ENCODE measurements at regions not wholly inside any gene's neighbourhood (a gene's known extent, or its start where the extent isn't known, plus 50 kb on each side); places are given as distances from the start of the nearest gene placed in this dataset.

DNA sequence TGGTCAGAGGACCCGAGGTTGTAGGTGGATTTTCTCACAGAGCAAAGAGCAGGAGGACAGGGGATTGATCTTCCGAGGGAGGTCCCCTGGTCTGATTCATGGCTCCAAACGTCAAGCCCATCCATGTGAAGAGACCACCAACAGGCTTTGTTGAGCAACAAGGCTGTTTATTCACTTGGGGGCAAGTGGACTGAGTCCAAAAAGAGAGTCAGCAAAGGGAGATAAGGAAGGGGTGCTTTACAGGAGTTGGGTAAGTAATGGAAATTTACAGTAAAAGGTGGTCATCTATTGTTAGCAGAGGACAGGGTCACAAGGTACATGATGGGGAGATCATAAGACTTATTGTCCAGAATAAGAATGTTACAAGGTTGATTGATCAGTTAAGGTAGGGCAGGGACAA lies 2285.8 kb downstream of the TP53TG3F start:
- no peak overlapping the region for H3K4me3 ChIP-seq (ENCODE audit: low read depth in 1 of 2, low read length in 2 of 2)
- H3K27ac ChIP-seq (ENCODE audit: low read depth in 2 of 2, low read length in 1 of 2) = no peak overlapping the region
- H3K9me3 ChIP-seq (ENCODE audit: control insufficient read depth in 2 of 2, insufficient read depth in 1 of 2, low read depth in 1 of 2, low read length in 1 of 2) = peaks cover 18 to 22% of the 10 kb centered on the region in 2 donors
- no peaks in the 10 kb centered on the region for H3K4me1 ChIP-seq (ENCODE audit: control insufficient read depth in 2 of 2, insufficient read depth in 2 of 2, low read length in 1 of 2)
- WGBS, 2 donors = 47 to 52% methylated on average over 3 of the region's 3 CpGs
- no peaks in the 10 kb centered on the region for H3K36me3 ChIP-seq (ENCODE audit: control insufficient read depth in 2 of 2, insufficient read depth in 2 of 2, low read length in 1 of 2)
- H3K27me3 ChIP-seq (ENCODE audit: control insufficient read depth in 1 of 2, insufficient read depth in 2 of 2, low read length in 2 of 2) = no peaks in the 10 kb centered on the region

DNA sequence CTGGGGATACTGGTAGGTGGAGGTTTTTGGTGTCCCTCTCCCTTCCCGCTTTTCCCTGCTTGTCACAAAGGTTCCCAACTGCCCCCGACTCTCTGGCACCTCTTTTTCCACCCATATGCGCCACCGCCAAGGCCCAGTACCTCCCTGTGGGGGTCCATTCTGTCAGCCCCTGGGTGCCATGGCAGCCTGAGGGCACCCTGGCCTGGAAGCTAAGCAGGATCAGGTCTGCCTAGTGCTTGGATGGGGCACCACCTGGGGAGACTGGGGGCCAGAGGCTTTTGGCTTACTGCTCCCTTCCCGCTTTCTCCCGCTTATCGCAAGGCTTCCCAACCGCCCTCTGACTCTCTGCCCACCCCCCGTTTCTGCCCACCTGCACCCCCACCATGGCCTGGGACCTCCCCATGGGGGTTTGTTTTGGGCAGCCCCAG lies 2286.4 kb downstream of the TP53TG3F start:
- no peak overlapping the region for H3K4me3 ChIP-seq (ENCODE audit: low read depth in 1 of 2, low read length in 2 of 2)
- no peaks in the 10 kb centered on the region for H3K4me1 ChIP-seq (ENCODE audit: control insufficient read depth in 2 of 2, insufficient read depth in 2 of 2, low read length in 1 of 2)
- H3K36me3 ChIP-seq (ENCODE audit: control insufficient read depth in 2 of 2, insufficient read depth in 2 of 2, low read length in 1 of 2) = no peaks in the 10 kb centered on the region
- H3K9me3 ChIP-seq (ENCODE audit: control insufficient read depth in 2 of 2, insufficient read depth in 1 of 2, low read depth in 1 of 2, low read length in 1 of 2) = peaks cover 24 to 28% of the 10 kb centered on the region in 2 donors
- no peak overlapping the region for H3K27ac ChIP-seq (ENCODE audit: low read depth in 2 of 2, low read length in 1 of 2)
- no peaks in the 10 kb centered on the region for H3K27me3 ChIP-seq (ENCODE audit: control insufficient read depth in 1 of 2, insufficient read depth in 2 of 2, low read length in 2 of 2)
- 85 to 94% methylated on average over 9 of the region's 9 CpGs for WGBS, 2 donors

DNA sequence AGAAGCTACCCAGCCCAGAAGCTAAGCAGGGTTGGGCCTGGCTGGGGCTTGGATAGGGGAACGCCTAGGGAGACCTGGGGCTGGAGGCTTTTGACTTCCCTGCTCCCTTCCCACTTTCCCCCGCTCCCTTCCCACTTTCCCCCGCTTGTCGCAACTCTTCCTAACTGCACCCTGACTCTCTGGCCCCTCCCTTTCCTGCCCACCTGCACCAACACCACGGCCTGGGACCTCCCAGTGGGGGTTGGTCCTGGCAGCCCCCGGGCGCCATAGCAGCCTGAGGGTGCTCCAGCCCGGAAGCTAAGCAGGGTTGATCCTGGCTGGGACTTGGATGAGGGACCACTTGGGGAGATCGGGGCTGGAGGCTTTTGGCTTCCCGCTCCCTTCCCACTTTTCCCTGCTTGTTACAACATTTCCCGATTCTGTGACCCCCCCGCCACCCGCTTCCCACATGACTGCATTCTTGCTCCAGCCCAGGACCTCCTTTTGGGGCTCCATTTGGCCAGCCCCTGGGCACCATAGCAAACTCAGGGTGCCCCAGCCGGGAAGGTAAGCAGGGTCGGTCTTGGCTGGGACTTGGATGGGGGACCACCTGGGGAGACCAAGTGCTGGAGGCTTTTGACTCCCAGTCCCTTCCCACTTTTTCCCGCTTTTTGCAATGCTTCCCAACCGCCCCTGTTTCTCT lies 2287.0 kb downstream of the TP53TG3F start:
- Histone ChIP-seq H3K4me3 (ENCODE audit: low read depth in 1 of 2, low read length in 2 of 2) (no peak overlapping the region), H3K27ac (ENCODE audit: low read depth in 2 of 2, low read length in 1 of 2) (no peak overlapping the region), H3K4me1 (ENCODE audit: control insufficient read depth in 2 of 2, insufficient read depth in 2 of 2, low read length in 1 of 2) (no peaks in the 10 kb centered on the region), H3K9me3 (ENCODE audit: control insufficient read depth in 2 of 2, insufficient read depth in 1 of 2, low read depth in 1 of 2, low read length in 1 of 2) (peaks cover 28 to 30% of the 10 kb centered on the region in 2 donors), H3K36me3 (ENCODE audit: control insufficient read depth in 2 of 2, insufficient read depth in 2 of 2, low read length in 1 of 2) (no peaks in the 10 kb centered on the region), H3K27me3 (ENCODE audit: control insufficient read depth in 1 of 2, insufficient read depth in 2 of 2, low read length in 2 of 2) (no peaks in the 10 kb centered on the region)
- 90 to 93% methylated on average over 17 of the region's 17 CpGs for WGBS, 2 donors

DNA sequence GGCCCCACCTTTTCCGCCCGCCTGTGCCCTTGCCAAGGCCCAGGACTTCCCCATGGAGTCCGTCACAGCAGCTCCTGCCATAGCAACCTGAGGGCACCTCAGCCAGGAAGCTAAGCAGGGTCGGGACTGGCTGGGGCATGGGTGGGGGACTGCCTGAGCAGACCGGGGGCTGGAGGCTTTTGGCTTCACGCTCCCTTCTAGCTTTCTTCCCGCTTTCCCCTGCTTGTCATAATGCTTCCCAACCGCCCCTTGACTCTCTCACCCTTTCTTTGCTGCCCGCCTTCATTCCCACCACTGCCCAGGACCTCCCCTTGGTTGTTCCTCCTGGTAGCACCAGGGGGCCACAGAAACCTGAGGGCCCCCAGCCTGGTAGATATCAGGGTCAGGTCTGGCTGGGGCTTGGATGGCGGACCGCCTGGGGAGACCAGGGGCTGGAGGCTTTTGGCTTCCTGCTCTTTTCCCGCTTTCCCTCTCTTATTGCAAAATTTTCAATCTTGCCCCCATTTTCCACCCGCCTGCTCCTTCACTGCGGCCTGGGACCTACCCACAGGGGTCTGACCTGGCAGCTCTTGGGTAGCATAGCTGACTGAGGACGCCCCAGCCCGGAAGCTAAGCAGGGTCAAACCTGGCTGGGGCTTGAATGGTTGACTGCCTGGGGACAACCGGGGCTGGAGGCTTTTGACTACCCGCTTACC lies 2287.7 kb downstream of the TP53TG3F start:
- 90 to 91% methylated on average over 18 of the region's 18 CpGs for WGBS, 2 donors
- H3K4me3 ChIP-seq (ENCODE audit: low read depth in 1 of 2, low read length in 2 of 2) = no peak overlapping the region
- no peak overlapping the region for H3K27ac ChIP-seq (ENCODE audit: low read depth in 2 of 2, low read length in 1 of 2)
- no peaks in the 10 kb centered on the region for H3K36me3 ChIP-seq (ENCODE audit: control insufficient read depth in 2 of 2, insufficient read depth in 2 of 2, low read length in 1 of 2)
- H3K9me3 ChIP-seq (ENCODE audit: control insufficient read depth in 2 of 2, insufficient read depth in 1 of 2, low read depth in 1 of 2, low read length in 1 of 2) = peaks cover 31 to 34% of the 10 kb centered on the region in 2 donors
- no peaks in the 10 kb centered on the region for H3K4me1 ChIP-seq (ENCODE audit: control insufficient read depth in 2 of 2, insufficient read depth in 2 of 2, low read length in 1 of 2)
- H3K27me3 ChIP-seq (ENCODE audit: control insufficient read depth in 1 of 2, insufficient read depth in 2 of 2, low read length in 2 of 2) = no peaks in the 10 kb centered on the region

DNA sequence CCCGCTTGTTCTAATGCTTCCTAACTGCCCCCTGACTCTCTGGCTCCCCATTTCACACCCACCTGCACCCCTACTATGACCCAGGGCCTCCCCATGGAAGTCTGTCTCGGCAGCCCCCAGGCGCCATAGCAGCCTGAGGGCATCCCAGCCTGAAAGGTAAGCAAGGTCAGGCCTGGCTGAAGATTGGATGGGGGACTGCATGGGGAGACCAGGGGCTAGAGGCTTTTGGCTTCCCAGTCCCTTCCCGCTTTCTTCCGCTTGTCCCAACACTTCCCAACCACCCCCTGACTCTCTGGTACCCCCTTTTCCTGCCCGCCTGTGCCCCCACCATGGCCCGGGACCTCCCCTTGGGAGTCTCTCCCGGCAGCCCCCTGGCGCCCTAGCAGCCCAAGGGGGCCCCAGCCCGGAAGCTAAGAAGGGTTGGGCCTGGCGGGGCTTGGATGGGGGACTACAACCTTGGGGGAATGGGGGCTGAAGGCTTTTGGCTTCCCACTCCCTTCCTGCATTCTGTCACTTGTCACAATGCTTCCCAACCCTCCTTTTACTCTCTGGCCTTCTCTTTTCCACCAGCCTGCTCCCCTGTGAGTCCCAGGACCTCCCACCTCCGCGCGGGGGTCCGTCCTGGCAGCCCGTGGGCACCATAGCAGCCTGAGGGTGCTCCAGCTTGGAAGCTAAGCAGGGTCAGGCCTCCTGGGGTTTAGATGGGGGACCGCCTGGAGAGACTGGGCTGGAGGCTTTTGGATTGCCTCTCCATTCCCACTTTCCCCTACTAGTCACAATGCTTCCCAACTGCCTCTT lies 2288.4 kb downstream of the TP53TG3F start:
- Histone ChIP-seq H3K4me3 (ENCODE audit: low read depth in 1 of 2, low read length in 2 of 2) (no peak overlapping the region), H3K4me1 (ENCODE audit: control insufficient read depth in 2 of 2, insufficient read depth in 2 of 2, low read length in 1 of 2) (no peaks in the 10 kb centered on the region), H3K36me3 (ENCODE audit: control insufficient read depth in 2 of 2, insufficient read depth in 2 of 2, low read length in 1 of 2) (no peaks in the 10 kb centered on the region), H3K27me3 (ENCODE audit: control insufficient read depth in 1 of 2, insufficient read depth in 2 of 2, low read length in 2 of 2) (no peaks in the 10 kb centered on the region), H3K9me3 (ENCODE audit: control insufficient read depth in 2 of 2, insufficient read depth in 1 of 2, low read depth in 1 of 2, low read length in 1 of 2) (peaks cover 32 to 39% of the 10 kb centered on the region in 2 donors), H3K27ac (ENCODE audit: low read depth in 2 of 2, low read length in 1 of 2) (no peak overlapping the region)
- WGBS, 2 donors = 86 to 87% methylated on average over 17 of the region's 17 CpGs

DNA sequence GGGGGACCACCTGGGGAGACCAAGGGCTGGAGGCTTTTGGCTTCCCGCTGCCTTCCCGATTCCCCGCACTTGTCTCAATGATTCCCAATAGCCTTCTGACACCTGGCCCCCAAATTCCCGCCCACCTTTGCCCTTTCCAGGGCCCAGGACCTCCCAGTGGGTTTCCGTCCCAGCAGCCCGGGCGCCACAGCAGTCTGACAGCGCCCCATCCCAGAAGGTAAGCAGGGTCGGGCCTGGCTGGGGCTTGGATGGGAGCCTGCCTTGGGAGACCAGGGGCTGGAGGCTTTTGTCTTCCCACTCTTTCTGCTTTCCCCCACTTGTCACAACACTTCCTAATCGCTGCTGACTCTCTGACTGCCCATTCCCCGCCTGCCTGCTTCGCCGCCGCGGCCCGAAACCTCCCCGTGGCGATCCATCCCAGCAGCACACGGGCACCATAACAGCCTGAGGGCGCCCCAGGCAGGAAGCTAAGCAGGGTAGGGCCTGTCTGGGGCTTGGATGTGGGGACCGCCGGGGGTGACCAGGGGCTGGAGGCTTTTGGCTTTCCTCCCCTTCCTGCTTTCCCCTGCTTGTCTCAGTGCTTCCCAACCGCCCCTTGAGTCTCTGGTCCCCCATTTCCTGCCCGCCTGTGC lies 2289.3 kb downstream of the TP53TG3F start:
- 89 to 90% methylated on average over 23 to 24 of the region's 24 CpGs for WGBS, 2 donors
- Histone ChIP-seq H3K9me3 (ENCODE audit: control insufficient read depth in 2 of 2, insufficient read depth in 1 of 2, low read depth in 1 of 2, low read length in 1 of 2) (peaks cover 35 to 48% of the 10 kb centered on the region in 2 donors), H3K27me3 (ENCODE audit: control insufficient read depth in 1 of 2, insufficient read depth in 2 of 2, low read length in 2 of 2) (no peaks in the 10 kb centered on the region), H3K4me1 (ENCODE audit: control insufficient read depth in 2 of 2, insufficient read depth in 2 of 2, low read length in 1 of 2) (no peaks in the 10 kb centered on the region), H3K4me3 (ENCODE audit: low read depth in 1 of 2, low read length in 2 of 2) (no peak overlapping the region), H3K27ac (ENCODE audit: low read depth in 2 of 2, low read length in 1 of 2) (no peak overlapping the region), H3K36me3 (ENCODE audit: control insufficient read depth in 2 of 2, insufficient read depth in 2 of 2, low read length in 1 of 2) (no peaks in the 10 kb centered on the region)

DNA sequence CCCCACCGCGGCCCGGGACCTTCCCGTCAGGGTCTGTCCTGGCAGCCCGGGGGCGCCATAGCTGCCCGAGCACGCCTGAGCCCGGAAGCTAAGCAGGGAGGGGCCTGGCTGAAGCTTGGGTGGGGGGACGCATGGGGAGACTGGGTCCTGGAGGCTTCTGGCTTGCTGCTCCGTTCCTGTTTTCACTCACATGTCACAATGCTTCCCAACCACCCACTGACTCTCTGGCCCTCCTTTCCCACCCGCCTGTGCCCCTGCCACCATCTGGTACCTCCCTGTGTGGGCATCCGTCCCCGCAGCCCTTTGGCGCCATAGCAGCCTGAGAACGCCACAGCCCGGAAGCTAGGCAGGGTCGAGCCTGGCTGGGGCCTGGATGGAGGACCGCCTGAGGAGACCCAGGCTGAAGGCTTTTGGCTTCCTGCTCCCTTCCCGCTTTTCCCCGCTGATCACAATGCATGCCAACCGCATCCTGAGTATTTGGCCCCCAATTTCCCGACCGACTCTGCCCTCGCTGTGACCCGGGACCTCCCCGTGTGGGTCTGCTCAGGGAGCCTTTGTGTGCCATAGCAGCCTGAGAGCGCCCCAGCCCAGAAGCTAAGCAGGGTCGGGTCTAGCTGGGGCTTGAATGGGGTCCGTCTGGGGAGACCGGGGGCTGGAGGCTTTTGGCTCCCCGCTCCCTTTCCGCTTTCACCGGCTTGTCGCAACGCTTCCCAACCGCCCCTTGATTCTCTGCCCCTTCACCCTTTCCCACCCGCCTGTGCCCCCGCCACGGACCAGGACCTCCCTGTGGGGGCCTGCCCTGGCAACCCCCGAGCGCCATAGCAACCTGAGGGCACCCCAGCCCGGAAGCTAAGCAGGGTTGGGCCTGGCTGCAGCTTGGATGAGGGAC lies 2290.1 kb downstream of the TP53TG3F start:
- WGBS, 2 donors = 90% methylated on average over 41 to 43 of the region's 43 CpGs
- H3K27me3 ChIP-seq (ENCODE audit: control insufficient read depth in 1 of 2, insufficient read depth in 2 of 2, low read length in 2 of 2) = no peaks in the 10 kb centered on the region
- no peak overlapping the region for H3K27ac ChIP-seq (ENCODE audit: low read depth in 2 of 2, low read length in 1 of 2)
- H3K9me3 ChIP-seq (ENCODE audit: control insufficient read depth in 2 of 2, insufficient read depth in 1 of 2, low read depth in 1 of 2, low read length in 1 of 2) = peaks cover 37 to 53% of the 10 kb centered on the region in 2 donors
- H3K4me3 ChIP-seq (ENCODE audit: low read depth in 1 of 2, low read length in 2 of 2) = no peak overlapping the region
- H3K36me3 ChIP-seq (ENCODE audit: control insufficient read depth in 2 of 2, insufficient read depth in 2 of 2, low read length in 1 of 2) = no peaks in the 10 kb centered on the region
- H3K4me1 ChIP-seq (ENCODE audit: control insufficient read depth in 2 of 2, insufficient read depth in 2 of 2, low read length in 1 of 2) = no peaks in the 10 kb centered on the region

DNA sequence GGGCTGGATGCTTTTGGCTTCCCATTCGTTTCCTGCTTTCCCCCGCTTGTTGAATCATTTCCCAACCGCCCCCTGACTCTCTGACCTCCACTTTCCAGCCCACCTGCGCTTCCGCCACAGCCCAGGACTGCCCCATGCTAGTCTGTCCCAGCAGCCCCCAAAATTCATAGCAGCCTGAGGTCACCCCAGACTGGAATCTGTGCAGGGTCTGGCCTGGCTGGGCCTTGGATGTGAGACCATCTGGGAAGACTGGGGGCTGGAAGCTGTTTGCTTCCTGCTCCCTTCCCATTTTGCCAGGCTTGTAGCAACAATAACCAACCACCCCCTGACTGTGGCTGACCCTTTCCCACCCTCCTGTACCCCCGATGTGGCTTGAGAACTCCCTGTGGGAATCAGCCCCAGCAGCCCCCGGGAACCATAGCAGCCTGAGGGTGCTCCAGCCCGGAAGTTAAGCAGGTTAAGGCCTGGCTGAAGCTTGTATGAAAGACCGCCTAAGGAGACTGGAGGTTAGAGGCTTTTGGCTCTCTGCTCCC lies 2290.8 kb downstream of the TP53TG3F start:
- no peak overlapping the region for H3K4me3 ChIP-seq (ENCODE audit: low read depth in 1 of 2, low read length in 2 of 2)
- H3K4me1 ChIP-seq (ENCODE audit: control insufficient read depth in 2 of 2, insufficient read depth in 2 of 2, low read length in 1 of 2) = no peaks in the 10 kb centered on the region
- no peaks in the 10 kb centered on the region for H3K36me3 ChIP-seq (ENCODE audit: control insufficient read depth in 2 of 2, insufficient read depth in 2 of 2, low read length in 1 of 2)
- peaks cover 43 to 53% of the 10 kb centered on the region in 2 donors for H3K9me3 ChIP-seq (ENCODE audit: control insufficient read depth in 2 of 2, insufficient read depth in 1 of 2, low read depth in 1 of 2, low read length in 1 of 2)
- H3K27ac ChIP-seq (ENCODE audit: low read depth in 2 of 2, low read length in 1 of 2) = no peak overlapping the region
- no peaks in the 10 kb centered on the region for H3K27me3 ChIP-seq (ENCODE audit: control insufficient read depth in 1 of 2, insufficient read depth in 2 of 2, low read length in 2 of 2)
- 79 to 89% methylated on average over 9 of the region's 9 CpGs for WGBS, 2 donors
